GM18519 (cell line): ENCODE measurements at regions not wholly inside any gene's neighbourhood (a gene's known extent, or its start where the extent isn't known, plus 50 kb on each side); places are given as distances from the start of the nearest gene placed in this dataset.

Experiments
- ATAC-seq: cut with Tn5 transposase; IDR thresholded peaks from one replicate; pipeline ENCODE4 v1.9.1; 2021; ENCODE audit warnings: mild to moderate bottlenecking, moderate library complexity; ENCODE audit not compliant: unreplicated experiment, low FRiP score

GRCh38 chr20:60845146-60845545 is 406.9 kb upstream of the CDH4 start:
- no peak for ATAC-seq

- no peak for ATAC-seq
These were observed 400.0 kb upstream of the CDH4 start for GRCh38 chr20:60851826-60852704.

- no peak for ATAC-seq
These were observed 394.4 kb upstream of the CDH4 start for GRCh38 chr20:60857708-60858107.

GRCh38 chr20:60862601-60863000 is 389.5 kb upstream of the CDH4 start:
- no peak for ATAC-seq

GRCh38 chr20:60863548-60863947 is 388.5 kb upstream of the CDH4 start:
- ATAC-seq, result no peak

GRCh38 chr20:60867589-60867988 is 384.5 kb upstream of the CDH4 start:
- no peak for ATAC-seq

- no peak for ATAC-seq
These were observed 383.7 kb upstream of the CDH4 start for GRCh38 chr20:60868316-60868891.

- ATAC-seq, result no peak
These were observed 383.0 kb upstream of the CDH4 start for GRCh38 chr20:60869087-60869486.

GRCh38 chr20:60869625-60870024 is 382.4 kb upstream of the CDH4 start:
- no peak for ATAC-seq

GRCh38 chr20:60870040-60870439 is 382.0 kb upstream of the CDH4 start:
- no peak for ATAC-seq

GRCh38 chr20:60872224-60872623 is 379.8 kb upstream of the CDH4 start:
- ATAC-seq, result no peak

GRCh38 chr20:60877071-60877857 is 374.8 kb upstream of the CDH4 start:
- ATAC-seq, result no peak

GRCh38 chr20:60882836-60883235 is 369.2 kb upstream of the CDH4 start:
- ATAC-seq, result no peak

- no peak for ATAC-seq
These were observed 368.6 kb upstream of the CDH4 start for GRCh38 chr20:60883496-60883895.

GRCh38 chr20:60884277-60884676 is 367.8 kb upstream of the CDH4 start:
- ATAC-seq, result no peak

- ATAC-seq, result no peak
These were observed 363.3 kb upstream of the CDH4 start for GRCh38 chr20:60888771-60889170.

- ATAC-seq, result no peak
These were observed 359.8 kb upstream of the CDH4 start for GRCh38 chr20:60892095-60892813.

- ATAC-seq, result no peak
These were observed 358.0 kb upstream of the CDH4 start for GRCh38 chr20:60894091-60894490.

- no peak for ATAC-seq
These were observed 356.5 kb upstream of the CDH4 start for GRCh38 chr20:60895363-60896079.

GRCh38 chr20:60897976-60898375 is 354.1 kb upstream of the CDH4 start:
- ATAC-seq, result no peak
